SJSA1 (cell line): ENCODE measurements at regions not wholly inside any gene's neighbourhood (a gene's known extent, or its start where the extent isn't known, plus 50 kb on each side); places are given as distances from the start of the nearest gene placed in this dataset.
"Not testable (repeated sequence)": the region's sequence is repeated elsewhere in the genome, so short reads cannot be mapped to it uniquely, and the experiment has no call there.

ENCODE experiments used
- DNase-seq, 2 experiments: peaks; one replicate each; pipeline ENCODE4 v3.0.0-alpha.2; 2015 to 2020; ENCODE audit warnings: low spot score in 2 of 2, low read depth in 1 of 2
- H3K27ac ChIP-seq: fragments of 250-450 bp; sonication (Bioruptor Pico); 2 replicates; pipeline ENCODE4 v1.5.1; 2020; ENCODE audit warnings: mild to moderate bottlenecking, moderate library complexity
- H3K27me3 ChIP-seq: fragments of 250-450 bp; sonication (Bioruptor Pico); replicated peaks from 2 replicates; pipeline ENCODE4 v1.5.1; 2020; ENCODE audit warnings: mild to moderate bottlenecking, moderate library complexity
- H3K36me3 ChIP-seq: fragments of 250-450 bp; sonication (Bioruptor Pico); 2 replicates; pipeline ENCODE4 v1.5.1; 2020; ENCODE audit warnings: mild to moderate bottlenecking
- H3K4me1 ChIP-seq: fragments of 250-450 bp; sonication (Bioruptor Pico); replicated peaks from 2 replicates; pipeline ENCODE4 v1.6.1; 2021; ENCODE audit warnings: mild to moderate bottlenecking
- H3K4me3 ChIP-seq: fragments of 250-450 bp; sonication (Bioruptor Pico); 2 replicates; pipeline ENCODE4 v1.5.1; 2020; ENCODE audit warnings: mild to moderate bottlenecking
- H3K9me3 ChIP-seq: fragments of 250-450 bp; sonication (Bioruptor Pico); replicated peaks from 2 replicates; pipeline ENCODE4 v1.5.1; 2020; ENCODE audit warnings: mild to moderate bottlenecking

- no peak for DNase-seq
- Histone ChIP-seq H3K36me3 (no peaks in the 10 kb centered on the region), H3K4me3 (no peak overlapping the region), H3K9me3 (no peaks in the 10 kb centered on the region), H3K27me3 (no peaks in the 10 kb centered on the region), H3K4me1 (no peaks in the 10 kb centered on the region), H3K27ac (no peak overlapping the region)
These were observed 77.4 kb downstream of the MS4A13 start for GRCh38 chr11:60592601-60593000.

DNA sequence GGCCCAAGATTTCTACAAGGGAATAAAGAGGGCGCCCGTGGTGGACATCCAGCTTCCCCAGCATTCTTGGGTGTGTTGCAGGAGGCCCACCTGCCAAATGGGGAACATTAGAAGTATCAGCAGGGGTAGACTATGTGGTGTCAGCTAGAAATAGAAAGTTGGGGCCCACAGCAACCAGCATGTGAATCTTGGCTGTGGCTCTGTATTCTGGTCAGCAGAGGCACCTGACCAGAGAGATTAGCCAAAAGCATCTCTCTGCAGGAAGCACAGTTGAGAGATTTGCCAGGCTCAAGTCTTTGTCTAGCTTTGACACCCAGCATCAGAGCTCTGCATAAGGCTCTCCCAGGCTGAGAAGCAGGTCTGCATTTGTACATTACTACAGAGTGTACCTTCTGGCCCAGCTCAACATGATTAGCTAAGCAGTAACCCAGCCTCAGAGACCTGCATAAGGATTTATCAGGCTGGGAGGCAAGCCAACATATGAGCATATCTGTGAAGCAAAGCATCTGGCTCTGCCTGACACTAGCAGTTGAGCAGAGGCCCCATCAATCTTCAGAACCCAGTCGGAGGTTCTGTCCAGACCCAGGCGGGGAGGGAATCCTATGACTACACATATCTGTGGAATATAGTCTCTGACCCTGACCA is 79.9 kb downstream of the MS4A13 start:
- no peaks in the 10 kb centered on the region for H3K9me3 ChIP-seq
- no peak overlapping the region for H3K4me3 ChIP-seq
- no peak overlapping the region for H3K27ac ChIP-seq
- no peak for DNase-seq
- no peaks in the 10 kb centered on the region for H3K36me3 ChIP-seq
- no peaks in the 10 kb centered on the region for H3K4me1 ChIP-seq
- no peaks in the 10 kb centered on the region for H3K27me3 ChIP-seq

- no peak overlapping the region for H3K27ac ChIP-seq
- no peak overlapping the region for H3K4me3 ChIP-seq
- no peaks in the 10 kb centered on the region; the same call in 1 of the 2 replicates for H3K27me3 ChIP-seq
- H3K9me3 ChIP-seq: no peaks in the 10 kb centered on the region
- no peaks in the 10 kb centered on the region for H3K36me3 ChIP-seq
- no peaks in the 10 kb centered on the region for H3K4me1 ChIP-seq
- DNase-seq: no peak
These were observed 91.9 kb upstream of the MS4A8 start for GRCh38 chr11:60607483-60607882.

- Histone ChIP-seq H3K4me3 (no peak overlapping the region), H3K36me3 (no peaks in the 10 kb centered on the region), H3K9me3 (no peaks in the 10 kb centered on the region), H3K27ac (no peak overlapping the region), H3K27me3 (no peaks in the 10 kb centered on the region; the same call in 1 of the 2 replicates), H3K4me1 (no peaks in the 10 kb centered on the region)
- no peak for DNase-seq
These were observed 89.8 kb upstream of the MS4A8 start for GRCh38 chr11:60609632-60610031.

GRCh38 chr11:60610702-60611101 is 88.7 kb upstream of the MS4A8 start:
- no peak for DNase-seq

DNA sequence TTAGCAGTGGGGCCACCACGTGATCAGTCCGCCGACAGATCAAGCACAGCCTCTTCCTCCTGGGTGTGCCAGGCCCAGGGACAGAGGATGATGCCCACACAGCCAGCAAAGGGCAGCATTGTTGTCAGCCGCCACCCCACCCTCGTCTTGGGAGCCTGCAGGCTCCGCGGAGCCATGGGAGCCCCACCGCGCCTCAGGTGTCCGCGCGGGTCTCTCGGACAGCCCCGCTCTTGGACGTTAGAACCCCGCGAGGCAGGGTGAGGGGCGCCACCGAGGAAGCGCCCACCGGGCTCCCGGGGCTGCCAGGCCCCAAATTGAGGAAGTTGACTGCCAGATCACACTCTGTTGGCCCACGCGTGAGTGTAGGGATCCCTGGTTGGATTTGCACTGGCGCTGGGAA is 83.9 kb upstream of the MS4A8 start:
- no peaks in the 10 kb centered on the region for H3K36me3 ChIP-seq
- no peak overlapping the region for H3K27ac ChIP-seq
- no peaks in the 10 kb centered on the region for H3K27me3 ChIP-seq
- no peak for DNase-seq
- no peaks in the 10 kb centered on the region for H3K9me3 ChIP-seq
- H3K4me1 ChIP-seq: no peaks in the 10 kb centered on the region
- no peak overlapping the region for H3K4me3 ChIP-seq

More at GRCh38 chr11:60610702-60611101, 88.7 kb upstream of the MS4A8 start:
- Histone ChIP-seq H3K27me3 (no peaks in the 10 kb centered on the region; the same call in 1 of the 2 replicates), H3K9me3 (no peaks in the 10 kb centered on the region), H3K36me3 (no peaks in the 10 kb centered on the region), H3K27ac (no peak overlapping the region), H3K4me3 (no peak overlapping the region), H3K4me1 (no peaks in the 10 kb centered on the region)

- not testable (repeated sequence) for H3K27ac ChIP-seq, H3K4me3 ChIP-seq, H3K9me3 ChIP-seq, H3K36me3 ChIP-seq, H3K4me1 ChIP-seq, DNase-seq, H3K27me3 ChIP-seq
These were observed 77.5 kb upstream of the MS4A8 start for GRCh38 chr11:60621940-60622339.

- not testable (repeated sequence) for H3K27me3 ChIP-seq, H3K36me3 ChIP-seq, H3K4me1 ChIP-seq, H3K9me3 ChIP-seq, DNase-seq, H3K4me3 ChIP-seq, H3K27ac ChIP-seq
These were observed 76.6 kb upstream of the MS4A8 start for GRCh38 chr11:60622776-60623175.

GRCh38 chr11:60625262-60625661 is 74.2 kb upstream of the MS4A8 start:
- peak; percentile 40 to 62 for DNase-seq
- Histone ChIP-seq H3K36me3 (no peaks in the 10 kb centered on the region), H3K4me1 (peaks cover 6% of the 10 kb centered on the region), H3K9me3 (peaks cover 6% of the 10 kb centered on the region; the same call in 1 of the 2 replicates), H3K27ac (no peak overlapping the region), H3K4me3 (no peak overlapping the region), H3K27me3 (no peaks in the 10 kb centered on the region)

DNA sequence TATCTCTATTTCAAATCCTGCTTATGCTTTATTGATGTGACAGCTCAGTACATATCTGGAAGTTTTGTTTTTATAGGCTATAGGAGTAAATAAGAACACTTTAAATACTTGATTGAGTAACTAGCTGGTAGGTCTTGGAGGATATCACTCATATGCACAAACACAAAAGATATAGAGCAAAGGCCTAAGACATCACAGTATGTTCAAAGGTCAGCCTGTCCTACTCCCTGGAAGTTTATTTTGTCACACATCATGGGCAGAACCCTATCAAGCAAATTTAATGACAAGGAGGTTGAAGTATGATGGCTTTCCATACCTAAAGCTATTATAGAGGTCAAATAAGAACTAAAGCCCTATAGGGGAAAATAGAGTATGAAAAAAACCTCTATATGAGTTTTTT is 70.0 kb upstream of the MS4A8 start:
- H3K27me3 ChIP-seq: no peaks in the 10 kb centered on the region
- H3K36me3 ChIP-seq: no peaks in the 10 kb centered on the region
- H3K4me1 ChIP-seq: peaks cover 6% of the 10 kb centered on the region
- no peak overlapping the region for H3K4me3 ChIP-seq
- no peaks in the 10 kb centered on the region; the same call in 1 of the 2 replicates for H3K9me3 ChIP-seq
- H3K27ac ChIP-seq: no peak overlapping the region
- no peak for DNase-seq

DNA sequence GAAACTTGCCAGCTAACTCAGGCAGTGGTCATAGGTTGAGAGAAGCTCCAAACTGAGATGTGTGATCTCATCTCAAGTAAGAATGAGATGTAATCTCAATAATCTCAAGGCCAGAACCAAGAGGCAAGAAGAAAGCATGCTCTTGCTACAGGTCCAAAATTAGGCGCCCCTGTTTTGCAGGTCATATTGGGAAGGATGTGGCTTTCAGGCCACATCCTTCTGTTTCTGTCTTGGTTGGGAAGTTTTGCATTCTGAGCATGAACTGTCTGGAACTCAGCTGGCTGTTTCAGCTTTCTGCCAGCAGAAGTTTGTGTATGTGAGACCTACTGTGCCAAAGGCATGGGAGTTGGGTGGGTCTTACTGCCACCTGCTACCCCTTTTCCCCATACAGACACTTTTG is 67.5 kb upstream of the MS4A8 start:
- no peaks in the 10 kb centered on the region for H3K36me3 ChIP-seq
- H3K4me1 ChIP-seq: no peaks in the 10 kb centered on the region
- H3K4me3 ChIP-seq: no peak overlapping the region
- no peaks in the 10 kb centered on the region for H3K27me3 ChIP-seq
- no peaks in the 10 kb centered on the region for H3K9me3 ChIP-seq
- H3K27ac ChIP-seq: no peak overlapping the region
- DNase-seq: no peak

DNA sequence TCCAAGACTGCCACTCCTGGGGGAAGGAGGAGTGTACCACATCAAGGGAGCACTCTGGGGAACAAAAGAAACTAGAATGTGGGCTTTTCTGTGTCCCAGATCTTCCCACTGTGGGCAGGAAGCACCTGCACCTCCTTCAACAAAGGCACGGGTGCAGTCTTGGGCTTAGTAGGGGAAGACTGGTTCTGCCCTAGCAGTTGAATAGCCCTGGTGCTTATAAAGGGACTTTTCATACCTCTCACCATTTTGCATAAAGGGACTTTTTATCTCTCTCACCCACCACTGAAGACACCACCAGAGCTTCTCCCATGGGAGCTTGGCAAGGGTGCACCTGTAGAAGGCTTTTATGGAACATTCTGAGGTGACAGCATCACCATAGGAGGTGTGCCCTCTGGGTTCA is 65.8 kb upstream of the MS4A8 start:
- no peak for DNase-seq
- no peak overlapping the region for H3K27ac ChIP-seq
- H3K4me1 ChIP-seq: no peaks in the 10 kb centered on the region
- H3K9me3 ChIP-seq: no peaks in the 10 kb centered on the region
- no peaks in the 10 kb centered on the region for H3K36me3 ChIP-seq
- no peaks in the 10 kb centered on the region for H3K27me3 ChIP-seq
- no peak overlapping the region for H3K4me3 ChIP-seq

DNA sequence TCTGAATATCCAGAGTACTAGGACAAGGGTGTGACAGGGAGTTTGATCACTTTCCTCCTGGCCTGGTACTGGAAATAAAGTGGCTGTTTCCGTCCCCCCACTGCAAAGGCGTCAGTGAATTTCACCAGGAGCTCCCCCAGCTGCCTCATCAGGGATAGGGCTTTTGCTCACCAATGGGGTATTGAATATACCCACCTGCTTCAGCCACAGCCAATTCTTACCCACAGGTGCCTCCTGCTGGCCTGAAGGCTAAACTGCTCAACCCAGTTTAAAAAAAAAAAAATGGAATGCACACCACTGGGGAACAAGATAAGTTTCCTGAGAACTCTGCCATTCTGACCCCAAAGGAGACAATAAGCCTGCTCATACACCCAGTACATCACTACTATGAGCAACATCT is 65.3 kb upstream of the MS4A8 start:
- Histone ChIP-seq H3K27me3 (no peaks in the 10 kb centered on the region), H3K36me3 (no peaks in the 10 kb centered on the region), H3K27ac (no peak overlapping the region), H3K4me3 (no peak overlapping the region), H3K9me3 (no peaks in the 10 kb centered on the region), H3K4me1 (no peaks in the 10 kb centered on the region)
- DNase-seq: no peak

DNA sequence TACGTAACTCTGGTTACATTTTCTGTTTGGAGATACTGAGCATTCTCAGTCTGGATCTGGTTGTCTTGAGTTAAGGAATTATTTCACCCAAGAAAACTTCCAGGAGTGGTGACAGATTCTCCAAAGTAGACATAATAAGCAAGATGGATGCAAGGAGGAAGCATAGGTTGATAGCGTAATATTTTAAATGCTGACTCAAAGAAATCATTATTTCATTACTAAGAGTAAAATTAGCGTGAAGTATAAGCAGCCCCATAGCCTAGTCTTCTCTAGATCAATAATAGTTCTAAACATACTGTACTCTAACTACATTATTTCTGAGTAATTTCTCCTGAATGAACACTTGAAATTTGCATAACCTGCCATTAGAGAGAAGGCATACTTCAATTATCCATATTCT is 57.5 kb upstream of the MS4A8 start:
- no peaks in the 10 kb centered on the region for H3K36me3 ChIP-seq
- H3K27me3 ChIP-seq: no peaks in the 10 kb centered on the region
- H3K27ac ChIP-seq: no peak overlapping the region
- H3K4me3 ChIP-seq: no peak overlapping the region
- no peak for DNase-seq
- no peaks in the 10 kb centered on the region for H3K9me3 ChIP-seq
- H3K4me1 ChIP-seq: no peaks in the 10 kb centered on the region

DNA sequence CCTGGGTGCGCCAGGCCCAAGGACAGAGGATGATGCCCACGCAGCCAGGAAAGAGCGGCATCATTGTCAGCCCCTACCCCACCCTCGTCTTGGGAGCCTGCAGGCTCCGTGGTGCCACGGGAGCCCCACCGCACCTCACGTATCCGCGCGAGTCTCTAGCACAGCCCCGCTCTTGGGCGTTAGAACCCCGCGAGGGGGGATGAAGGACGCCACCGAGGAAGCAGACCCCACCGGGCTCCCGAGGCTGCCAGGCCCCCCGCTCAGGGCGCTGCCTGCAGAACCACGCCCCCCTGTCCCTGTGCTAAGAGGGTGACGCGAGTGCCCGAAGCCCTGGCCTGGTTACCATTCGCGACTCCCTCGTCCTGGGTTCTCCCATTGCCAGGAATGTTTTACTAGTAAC is 52.3 kb upstream of the MS4A8 start:
- Histone ChIP-seq H3K36me3 (no peaks in the 10 kb centered on the region), H3K4me3 (no peak overlapping the region), H3K9me3 (no peaks in the 10 kb centered on the region; the same call in 1 of the 2 replicates), H3K27me3 (no peaks in the 10 kb centered on the region), H3K4me1 (no peaks in the 10 kb centered on the region), H3K27ac (no peak overlapping the region)
- DNase-seq: no peak
